ENCODE measurements at regions not wholly inside any gene's neighbourhood (a gene's known extent, or its start where the extent isn't known, plus 50 kb on each side); places are given as distances from the start of the nearest gene placed in this dataset.

- no peak for TF ChIP-seq IRF9 (CRISPR knock-in tag; IDR thresholded peaks at IDR 0.05; ENCODE audit: borderline replicate concordance)
- TF ChIP-seq MNT (IDR thresholded peaks at IDR 0.05): peak; percentile 68
- TF ChIP-seq GFI1 (CRISPR knock-in tag; IDR thresholded peaks at IDR 0.05; ENCODE audit: borderline replicate concordance): no peak
- Histone ChIP-seq H3K4me1 (ENCODE audit: insufficient read depth, low read length) (no peaks in the 10 kb centered on the region), H3K36me3 (replicated peaks in 1 of 2; ENCODE audit: control insufficient read depth in 1 of 2, insufficient read depth in 2 of 2, low read length in 2 of 2) (no peaks in the 10 kb centered on the region), H3K27me3 (ENCODE audit: control insufficient read depth in 1 of 2, insufficient read depth in 2 of 2, low read length in 2 of 2) (peaks cover 5 to 66% of the 10 kb centered on the region in 2 experiments; a peak in 3 of 5 replicates), H3K4me3 (replicated peaks in 1 of 3; ENCODE audit: insufficient read depth in 1 of 3, low read depth in 2 of 3, low read length in 3 of 3) (no peak overlapping the region), H3K9ac (ENCODE audit: insufficient read depth, low read depth, low read length) (no peak overlapping the region), H3K4me2 (ENCODE audit: low read depth, low read length) (no peak overlapping the region), H4K20me1 (ENCODE audit: insufficient read depth, low read length) (no peaks in the 10 kb centered on the region), H3K9me3 (ENCODE audit: low read length) (peaks cover 7% of the 10 kb centered on the region; the same call in 1 of the 2 replicates), H3K79me2 (ENCODE audit: insufficient read depth, low read length) (no peaks in the 10 kb centered on the region), H3K27ac (ENCODE audit: extremely low read length, insufficient read depth, low read length) (no peak overlapping the region), H2AFZ (ENCODE audit: low read length) (no peak overlapping the region)
- ATAC-seq (peak; percentile 19; the same call in 2 of the 3 replicates), DNase-seq (ENCODE audit: low spot score) (no peak), FAIRE-seq (no peak)
- BruUV-seq (replicated peaks): no TSS peak
- ChIA-PET POLR2A (no interaction called here), CTCF (ENCODE audit: low intra/inter-chr PET ratio, low total read pairs) (no interaction called here)
- in situ Hi-C loops (cut with HindIII; ENCODE audit: extremely low pct_ligation_motif_present, low pct_unique_long_range_greater_than_20kb) (no loop called here), intact Hi-C loops (cut with micrococcal nuclease; ENCODE audit: unreplicated experiment) (no loop called here)
- 22% methylated on average over 12 of the region's 17 CpGs for WGBS (ENCODE audit: low lambda C conversion rate)
These were observed 66.4 kb upstream of the RAB6C start for GRCh38 chr2:129912871-129913694.
